Hypothalamus (tissue), 51 donors: ENCODE measurements at regions not wholly inside any gene's neighbourhood (a gene's known extent, or its start where the extent isn't known, plus 50 kb on each side); places are given as distances from the start of the nearest gene placed in this dataset.
"Not testable (repeated sequence)": the region's sequence is repeated elsewhere in the genome, so short reads cannot be mapped to it uniquely, and the experiment has no call there.

ENCODE experiments used
- DNase-seq, 51 donors: peaks; one replicate each; lab custom pipeline; 2025; lab: John Stamatoyannopoulos, UW

DNA sequence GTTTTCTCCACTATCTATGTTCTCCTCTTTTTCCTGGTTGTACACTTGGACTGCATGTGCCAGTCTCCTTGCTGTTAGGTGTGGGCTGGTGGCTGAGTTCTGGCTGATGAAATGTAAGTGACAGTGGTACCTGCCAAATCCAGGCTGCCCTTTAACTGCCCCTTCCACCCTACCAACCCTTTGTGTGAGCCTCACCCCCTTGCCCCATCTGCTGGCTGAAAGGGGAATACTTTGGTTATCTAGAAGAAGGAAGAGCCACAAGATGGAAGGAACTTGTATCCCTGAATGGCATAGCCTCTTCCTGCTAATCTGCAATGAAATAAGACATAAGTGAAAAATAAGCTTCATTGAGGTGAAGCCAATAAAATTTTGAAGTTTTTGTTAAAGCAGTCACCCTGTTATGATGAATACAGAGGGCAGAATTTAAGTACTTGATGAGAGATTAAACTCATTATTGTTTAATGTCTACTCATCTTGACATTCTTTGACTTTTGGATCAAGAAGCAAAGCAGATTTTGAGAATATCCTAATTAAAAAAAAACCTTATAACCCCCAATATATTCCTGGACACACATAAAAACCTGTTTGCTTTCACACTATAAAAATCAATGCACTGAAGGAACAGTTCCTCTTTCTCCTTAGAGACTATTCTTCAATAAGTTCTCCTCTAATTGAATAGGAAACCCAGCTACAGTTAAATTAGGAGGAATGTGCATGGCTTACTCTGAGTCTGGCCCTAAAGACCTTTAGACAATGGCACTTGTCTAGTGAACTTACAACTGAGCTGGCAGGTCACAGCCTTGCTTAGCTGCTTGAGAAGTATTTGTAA lies 262.6 kb upstream of the BTG1 start:
- no peak for DNase-seq

GRCh38 chr12:92406404-92407070 lies 260.9 kb upstream of the BTG1 start:
- DNase-seq: not testable (repeated sequence)

- not testable (repeated sequence) for DNase-seq
Observed at GRCh38 chr12:92405801-92406251, 260.2 kb upstream of the BTG1 start.

GRCh38 chr12:92404921-92405320 lies 259.3 kb upstream of the BTG1 start:
- no peak for DNase-seq

DNA sequence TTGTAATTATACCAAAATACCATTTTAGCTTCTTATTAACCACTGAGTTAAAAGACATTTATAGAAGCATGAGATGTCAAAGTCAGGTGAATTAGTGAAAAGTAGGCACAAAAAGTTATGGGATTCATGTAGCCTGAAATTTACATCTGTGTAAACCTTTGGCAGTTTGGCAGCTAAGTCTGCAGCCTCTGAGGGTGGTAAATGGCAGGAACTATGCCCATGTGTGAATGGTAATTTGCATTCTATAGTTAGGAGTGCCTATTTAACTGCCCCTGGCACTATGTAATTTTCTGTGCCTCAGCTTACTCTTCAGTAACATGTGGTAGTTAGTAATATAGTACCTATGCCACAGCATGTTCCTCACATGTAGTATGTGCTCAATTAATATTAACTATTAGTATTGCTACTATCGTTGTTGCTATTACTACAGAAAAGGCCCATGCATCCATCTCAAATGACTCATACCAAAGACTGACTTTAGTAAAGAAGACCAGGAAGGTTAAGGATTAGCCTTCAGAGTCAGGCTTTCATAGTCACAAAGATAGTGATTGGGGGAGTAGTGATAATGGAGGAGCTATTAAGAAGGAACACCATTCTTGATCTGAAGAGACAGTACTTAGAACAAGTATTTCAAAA lies 258.7 kb upstream of the BTG1 start:
- no peak for DNase-seq

GRCh38 chr12:92403210-92404175 lies 257.8 kb upstream of the BTG1 start:
- DNase-seq: no peak

GRCh38 chr12:92402415-92402814 lies 256.8 kb upstream of the BTG1 start:
- no peak for DNase-seq

DNA sequence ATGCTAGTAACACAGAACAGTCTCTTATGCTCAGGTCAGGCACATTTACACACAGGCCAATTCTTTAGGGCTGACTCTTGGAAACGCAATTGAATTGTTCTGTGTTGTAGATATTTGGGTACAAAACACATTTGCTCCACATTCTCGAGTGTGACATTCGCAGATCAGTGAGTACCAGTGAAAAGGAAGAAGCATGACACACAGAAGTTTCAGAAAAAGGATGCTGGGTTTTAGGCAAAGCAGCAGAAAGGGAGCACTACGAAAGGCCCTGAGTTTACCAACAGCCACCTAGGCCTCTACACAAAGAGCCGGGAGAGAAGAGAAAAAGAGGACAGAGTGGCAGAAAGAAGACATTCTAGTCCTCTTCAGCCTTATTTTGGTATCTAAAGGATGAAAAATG lies 254.4 kb upstream of the BTG1 start:
- no peak for DNase-seq

GRCh38 chr12:92398565-92399309 lies 253.1 kb upstream of the BTG1 start:
- no peak for DNase-seq

DNA sequence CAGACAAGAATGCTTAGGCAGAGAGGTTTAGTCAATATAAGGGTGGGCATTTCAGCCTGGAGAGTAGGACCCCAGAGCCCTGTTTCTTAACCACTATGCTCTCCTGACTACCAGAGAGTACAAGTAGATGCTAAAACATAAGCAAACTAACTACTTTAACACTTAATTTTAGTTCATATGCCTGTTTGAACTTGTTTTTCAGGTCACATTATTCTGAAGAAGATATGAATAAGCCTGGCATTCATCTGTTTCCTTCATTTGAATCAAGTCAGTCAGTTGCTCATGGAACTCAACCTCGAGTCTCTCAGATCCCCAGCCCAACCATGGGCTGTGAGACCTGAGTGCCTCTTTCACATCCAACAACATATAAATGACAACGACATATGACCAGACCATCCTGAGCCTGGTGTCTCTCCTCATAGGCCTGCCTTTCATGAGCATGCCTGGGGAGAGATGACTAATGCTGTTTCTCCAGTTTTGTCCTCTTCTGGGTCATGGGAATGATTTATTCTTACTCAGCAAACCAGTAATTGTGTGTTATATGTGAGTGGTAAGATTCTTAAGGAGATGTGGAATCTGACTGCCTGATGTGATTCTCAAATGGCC lies 251.1 kb upstream of the BTG1 start:
- no peak for DNase-seq

DNA sequence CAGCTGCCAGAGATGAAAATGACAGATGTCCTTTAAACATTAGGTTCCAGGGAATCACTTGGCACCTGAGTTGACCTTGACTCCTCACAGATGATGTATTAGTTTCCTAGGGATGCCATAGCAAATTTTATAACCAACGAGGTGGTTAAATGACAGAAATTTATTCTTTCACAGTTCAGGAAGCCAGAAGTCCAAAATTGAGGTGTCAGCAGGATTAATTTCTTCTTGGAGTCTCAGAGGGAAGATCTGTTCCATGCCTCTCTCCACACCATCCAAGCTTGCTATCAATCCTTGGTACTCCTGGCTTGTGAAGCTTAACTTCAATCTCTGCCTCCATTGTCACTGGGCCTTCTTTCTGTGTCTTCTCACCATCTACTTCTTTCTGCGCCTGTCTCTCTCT lies 249.7 kb upstream of the BTG1 start:
- no peak for DNase-seq

DNA sequence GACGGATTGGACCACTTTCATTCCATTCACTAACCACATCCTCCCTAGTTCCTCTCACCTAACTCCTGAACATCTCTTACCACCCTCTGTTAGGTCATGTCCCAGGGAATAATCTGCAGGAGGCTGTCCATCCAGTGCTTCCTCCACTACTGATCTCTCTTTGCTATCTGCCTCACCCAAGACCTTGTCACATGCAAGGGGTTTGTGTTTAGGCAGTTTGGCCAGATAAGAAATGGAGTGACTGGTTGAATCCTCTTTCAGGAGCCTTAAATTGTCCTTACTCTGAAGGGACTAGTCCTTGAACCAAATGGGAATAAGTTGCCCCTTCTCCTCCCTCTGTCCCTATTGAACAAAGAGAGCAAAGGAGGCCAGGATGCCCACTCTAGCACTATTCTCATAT lies 249.2 kb upstream of the BTG1 start:
- DNase-seq: no peak

GRCh38 chr12:92393504-92393903 lies 247.9 kb upstream of the BTG1 start:
- DNase-seq: no peak

- not testable (repeated sequence) for DNase-seq
Observed at GRCh38 chr12:92391726-92392125, 246.1 kb upstream of the BTG1 start.

DNA sequence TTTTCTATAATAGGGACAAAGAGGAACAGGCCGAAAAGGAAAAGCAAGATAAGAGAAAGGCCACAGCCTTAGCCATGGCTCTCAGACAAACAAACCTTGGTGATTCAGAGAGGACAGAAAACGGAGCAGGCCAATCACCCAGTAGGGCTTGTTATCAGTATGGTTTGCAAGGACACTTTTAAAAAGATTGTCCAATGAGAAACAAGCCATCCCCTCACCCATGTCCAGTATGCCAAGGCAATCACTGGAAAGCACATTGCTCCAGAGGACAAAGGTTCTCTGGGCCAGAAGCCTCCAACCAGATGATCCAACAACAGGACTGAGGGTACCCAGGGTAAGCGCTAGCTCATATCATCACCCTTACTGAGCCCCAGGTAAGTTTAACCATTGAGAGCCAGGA lies 243.8 kb upstream of the BTG1 start:
- no peak for DNase-seq

- no peak for DNase-seq
Observed at GRCh38 chr12:92385296-92385695, 239.7 kb upstream of the BTG1 start.

DNA sequence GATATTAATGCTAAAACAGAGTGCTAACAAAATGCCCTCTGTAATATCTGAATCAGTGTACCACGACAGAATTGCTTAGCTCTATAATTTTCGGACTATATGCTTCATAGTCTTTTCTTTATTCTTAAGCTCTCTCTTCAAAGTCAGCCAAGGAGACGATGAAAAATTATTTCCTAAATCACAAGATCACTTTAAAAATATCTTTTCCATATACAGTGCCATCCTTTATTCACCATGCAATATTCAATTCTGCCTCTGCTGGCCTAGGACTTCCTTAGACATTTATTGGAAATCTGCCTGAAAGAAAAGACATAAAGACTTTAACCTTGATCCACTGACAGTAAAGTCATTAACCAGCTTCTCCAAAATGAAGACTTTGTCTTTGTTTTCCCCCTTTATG lies 238.9 kb upstream of the BTG1 start:
- no peak for DNase-seq

GRCh38 chr12:92382383-92382878 lies 236.8 kb upstream of the BTG1 start:
- no peak for DNase-seq

DNA sequence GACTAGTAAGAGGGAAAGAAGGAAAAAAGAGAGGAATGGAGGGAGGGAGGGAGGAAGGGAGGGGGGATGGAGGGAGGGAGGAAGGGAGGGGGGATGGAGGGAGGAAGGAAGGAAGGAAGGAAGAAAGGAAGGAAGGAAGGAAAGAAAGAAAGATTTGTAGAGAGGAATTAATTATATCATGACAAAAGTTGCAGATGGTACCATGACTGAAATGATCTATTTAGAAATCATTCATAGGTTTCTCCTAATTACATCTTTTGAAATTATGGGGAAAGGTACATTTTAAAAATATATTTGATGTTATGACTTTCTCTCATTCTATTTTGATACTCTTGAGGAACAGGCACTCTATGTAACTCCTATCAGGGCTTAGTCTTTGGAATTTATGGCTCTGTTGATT lies 236.2 kb upstream of the BTG1 start:
- DNase-seq: no peak
